ENCODE measurements at regions not wholly inside any gene's neighbourhood (a gene's known extent, or its start where the extent isn't known, plus 50 kb on each side); places are given as distances from the start of the nearest gene placed in this dataset.
"Not testable (repeated sequence)": the region's sequence is repeated elsewhere in the genome, so short reads cannot be mapped to it uniquely, and the experiment has no call there.

DNA sequence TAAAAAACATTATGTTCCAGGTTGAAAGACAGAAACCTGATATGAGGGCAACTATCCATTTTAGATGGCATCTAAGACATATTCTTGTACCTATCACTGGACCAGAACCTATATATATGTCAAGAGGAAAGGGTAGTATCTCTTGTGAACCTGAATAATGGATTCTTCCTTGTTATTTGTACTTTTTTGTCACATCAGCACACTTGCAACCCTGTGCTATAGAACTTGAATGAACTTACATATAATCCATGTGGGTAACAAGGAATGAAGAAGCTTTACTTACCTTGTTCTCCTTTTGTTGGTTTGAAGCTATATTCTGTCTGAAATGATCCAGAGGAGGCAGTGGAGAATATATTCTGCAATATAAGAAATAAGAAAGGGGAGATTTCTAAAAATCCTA lies 483.7 kb upstream of the ATXN8OS start:
- Histone ChIP-seq H3K27me3 (no peaks in the 10 kb centered on the region), H3K4me1 (ENCODE audit: low read depth) (no peaks in the 10 kb centered on the region), H3K9me3 (ENCODE audit: low read depth) (no peaks in the 10 kb centered on the region), H3K4me3 (no peak overlapping the region), H3K36me3 (no peaks in the 10 kb centered on the region), H3K27ac (no peak overlapping the region)
- TF ChIP-seq, protein P1, sequence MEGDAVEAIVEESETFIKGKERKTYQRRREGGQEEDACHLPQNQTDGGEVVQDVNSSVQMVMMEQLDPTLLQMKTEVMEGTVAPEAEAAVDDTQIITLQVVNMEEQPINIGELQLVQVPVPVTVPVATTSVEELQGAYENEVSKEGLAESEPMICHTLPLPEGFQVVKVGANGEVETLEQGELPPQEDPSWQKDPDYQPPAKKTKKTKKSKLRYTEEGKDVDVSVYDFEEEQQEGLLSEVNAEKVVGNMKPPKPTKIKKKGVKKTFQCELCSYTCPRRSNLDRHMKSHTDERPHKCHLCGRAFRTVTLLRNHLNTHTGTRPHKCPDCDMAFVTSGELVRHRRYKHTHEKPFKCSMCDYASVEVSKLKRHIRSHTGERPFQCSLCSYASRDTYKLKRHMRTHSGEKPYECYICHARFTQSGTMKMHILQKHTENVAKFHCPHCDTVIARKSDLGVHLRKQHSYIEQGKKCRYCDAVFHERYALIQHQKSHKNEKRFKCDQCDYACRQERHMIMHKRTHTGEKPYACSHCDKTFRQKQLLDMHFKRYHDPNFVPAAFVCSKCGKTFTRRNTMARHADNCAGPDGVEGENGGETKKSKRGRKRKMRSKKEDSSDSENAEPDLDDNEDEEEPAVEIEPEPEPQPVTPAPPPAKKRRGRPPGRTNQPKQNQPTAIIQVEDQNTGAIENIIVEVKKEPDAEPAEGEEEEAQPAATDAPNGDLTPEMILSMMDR (IDR thresholded peaks at IDR 0.05; ENCODE audit: low read depth, low read length): no peak
- DNase-seq (ENCODE audit: low read depth in 1 of 2, low spot score in 1 of 2): no peak

DNA sequence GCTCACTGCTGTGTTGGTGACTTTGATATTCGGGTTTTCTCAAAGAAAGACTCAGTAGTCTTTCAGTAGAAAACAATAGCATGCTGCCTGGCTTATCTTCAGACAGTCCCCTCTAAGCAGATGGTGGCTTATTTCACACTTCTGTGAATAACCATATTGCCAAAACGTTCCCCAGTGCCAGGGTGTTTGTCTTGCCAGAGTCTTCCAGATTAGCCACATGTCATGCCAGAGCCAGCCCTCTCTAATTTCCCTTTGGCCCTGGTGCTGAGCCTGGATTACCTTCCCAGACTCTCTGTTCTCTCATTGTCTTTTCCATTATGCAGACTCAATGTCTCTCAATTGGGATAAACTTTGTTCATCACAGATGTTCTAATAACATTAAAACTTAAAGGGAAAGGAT lies 488.0 kb upstream of the ATXN8OS start:
- TF ChIP-seq, protein P1 (IDR thresholded peaks at IDR 0.05; ENCODE audit: low read depth, low read length): no peak
- H3K9me3 ChIP-seq (ENCODE audit: low read depth): no peaks in the 10 kb centered on the region
- H3K4me1 ChIP-seq (ENCODE audit: low read depth): no peaks in the 10 kb centered on the region
- H3K27me3 ChIP-seq: no peaks in the 10 kb centered on the region
- H3K27ac ChIP-seq: no peak overlapping the region
- no peak for DNase-seq (ENCODE audit: low read depth in 1 of 2, low spot score in 1 of 2)
- H3K36me3 ChIP-seq: no peaks in the 10 kb centered on the region
- no peak overlapping the region for H3K4me3 ChIP-seq

DNA sequence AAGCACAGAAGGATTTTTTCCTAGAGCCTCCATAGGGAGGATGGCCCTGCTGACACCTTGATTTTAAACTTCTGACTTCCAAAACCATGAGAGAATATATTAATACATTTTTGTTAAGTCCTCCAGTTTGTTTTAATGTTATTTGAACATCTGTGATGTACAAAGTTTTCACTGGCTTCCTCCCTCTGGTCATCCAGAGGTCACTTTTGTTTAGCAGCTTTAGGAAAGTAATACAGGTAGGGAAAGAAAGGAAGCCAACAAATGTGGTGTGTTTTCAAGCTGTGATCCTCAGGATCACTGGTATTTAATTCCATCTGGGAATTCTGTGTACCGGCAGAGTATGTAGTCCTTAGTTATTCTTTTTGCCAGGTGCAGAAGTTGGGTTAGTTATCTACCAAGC lies 488.8 kb upstream of the ATXN8OS start:
- DNase-seq (ENCODE audit: low read depth in 1 of 2, low spot score in 1 of 2): no peak
- no peaks in the 10 kb centered on the region for H3K36me3 ChIP-seq
- H3K9me3 ChIP-seq (ENCODE audit: low read depth): no peaks in the 10 kb centered on the region
- H3K27me3 ChIP-seq: no peaks in the 10 kb centered on the region
- TF ChIP-seq, protein P1 (IDR thresholded peaks at IDR 0.05; ENCODE audit: low read depth, low read length): no peak
- H3K4me1 ChIP-seq (ENCODE audit: low read depth): no peaks in the 10 kb centered on the region
- no peak overlapping the region for H3K4me3 ChIP-seq
- H3K27ac ChIP-seq: no peak overlapping the region

DNA sequence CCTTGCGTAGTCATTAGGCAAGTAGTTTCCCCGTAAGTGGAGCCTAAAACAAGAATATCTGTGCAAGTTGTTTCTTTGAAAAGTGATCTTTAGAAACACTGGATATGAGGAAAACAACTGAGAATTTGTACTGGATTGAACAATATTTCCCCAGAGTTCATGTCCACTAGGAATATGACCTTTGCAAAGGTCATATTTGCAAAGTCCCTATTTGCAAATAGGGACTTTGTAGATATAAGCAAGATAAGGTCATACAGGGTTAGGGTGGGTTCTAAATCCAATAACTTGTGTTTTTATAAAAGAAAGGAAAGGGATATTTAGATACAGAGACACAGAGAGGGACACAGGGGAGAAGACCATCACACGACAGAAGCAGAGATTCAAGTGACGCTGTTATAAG lies 489.2 kb upstream of the ATXN8OS start:
- Histone ChIP-seq H3K27me3 (no peaks in the 10 kb centered on the region), H3K36me3 (no peaks in the 10 kb centered on the region)

DNA sequence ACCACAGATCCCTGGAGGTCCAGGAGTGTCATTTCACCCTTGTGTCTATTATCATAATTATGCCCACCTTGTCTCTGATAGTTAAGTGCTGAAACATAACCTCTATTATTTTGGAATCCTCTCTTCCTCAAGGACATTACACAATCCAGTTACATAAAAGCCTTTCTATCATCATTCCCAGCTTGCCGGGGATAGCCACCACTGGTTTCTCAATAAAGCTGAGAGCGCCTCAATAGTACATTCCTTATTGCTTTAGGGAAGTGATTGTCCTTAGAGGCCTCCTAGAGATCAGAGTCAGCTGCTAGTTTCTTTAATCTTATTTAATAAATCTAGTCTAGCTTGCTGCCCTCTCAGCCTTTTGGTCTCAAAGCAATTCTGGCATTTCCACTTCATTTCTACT lies 490.0 kb upstream of the ATXN8OS start:
- Histone ChIP-seq H3K4me1 (ENCODE audit: low read depth) (no peaks in the 10 kb centered on the region), H3K36me3 (no peaks in the 10 kb centered on the region), H3K4me3 (no peak overlapping the region), H3K27ac (no peak overlapping the region), H3K27me3 (no peaks in the 10 kb centered on the region), H3K9me3 (ENCODE audit: low read depth) (no peaks in the 10 kb centered on the region)
- TF ChIP-seq, protein P1 (IDR thresholded peaks at IDR 0.05; ENCODE audit: low read depth, low read length): no peak
- DNase-seq (ENCODE audit: low read depth in 1 of 2, low spot score in 1 of 2): no peak

More for the DNA sequence above, 489.2 kb upstream of the ATXN8OS start:
- TF ChIP-seq, protein P1 (IDR thresholded peaks at IDR 0.05; ENCODE audit: low read depth, low read length): no peak
- Histone ChIP-seq H3K9me3 (ENCODE audit: low read depth) (no peaks in the 10 kb centered on the region), H3K4me3 (no peak overlapping the region), H3K27ac (no peak overlapping the region), H3K4me1 (ENCODE audit: low read depth) (no peaks in the 10 kb centered on the region)
- no peak for DNase-seq (ENCODE audit: low read depth in 1 of 2, low spot score in 1 of 2)

DNA sequence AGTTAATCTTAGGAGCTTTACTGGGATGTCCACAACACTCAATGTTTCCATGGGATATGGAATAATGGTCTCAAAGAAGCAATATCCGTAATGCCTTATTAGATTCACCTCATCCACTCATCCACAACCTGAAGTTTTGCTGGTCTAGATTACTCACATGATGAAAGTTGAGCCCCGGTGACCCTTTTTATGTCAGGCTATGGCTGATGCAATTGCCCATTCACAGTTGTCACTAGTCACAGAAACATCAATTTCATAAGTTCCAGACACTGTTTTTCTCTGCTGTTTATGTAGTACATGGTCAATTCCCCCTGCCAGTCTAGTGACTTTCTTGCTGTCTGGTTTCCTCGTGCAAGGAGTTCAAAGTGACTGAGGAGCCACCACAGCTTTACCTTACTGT lies 491.2 kb upstream of the ATXN8OS start:
- H3K27ac ChIP-seq: no peak overlapping the region
- no peaks in the 10 kb centered on the region for H3K4me1 ChIP-seq (ENCODE audit: low read depth)
- TF ChIP-seq, protein P1 (IDR thresholded peaks at IDR 0.05; ENCODE audit: low read depth, low read length): no peak
- no peaks in the 10 kb centered on the region for H3K9me3 ChIP-seq (ENCODE audit: low read depth)
- no peak overlapping the region for H3K4me3 ChIP-seq
- DNase-seq (ENCODE audit: low read depth in 1 of 2, low spot score in 1 of 2): no peak
- H3K36me3 ChIP-seq: no peaks in the 10 kb centered on the region
- no peaks in the 10 kb centered on the region for H3K27me3 ChIP-seq

DNA sequence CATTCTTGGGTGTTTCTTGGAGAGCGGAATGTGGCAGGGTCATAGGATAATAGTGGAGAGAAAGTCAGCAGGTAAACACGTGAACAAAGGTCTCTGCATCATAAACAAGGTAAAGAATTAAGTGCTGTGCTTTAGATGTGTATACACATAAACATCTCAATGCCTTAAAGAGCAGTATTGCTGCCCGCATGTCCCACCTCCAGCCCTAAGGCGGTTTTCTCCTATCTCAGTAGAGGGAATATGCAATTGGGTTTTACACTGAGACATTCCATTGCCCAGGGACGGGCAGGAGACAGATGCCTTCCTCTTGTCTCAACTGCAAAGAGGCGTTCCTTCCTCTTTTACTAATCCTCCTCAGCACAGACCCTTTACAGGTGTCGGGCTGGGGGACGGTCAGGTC lies 492.6 kb upstream of the ATXN8OS start:
- H3K9me3 ChIP-seq (ENCODE audit: low read depth); H3K27me3 ChIP-seq: not testable (repeated sequence)

More for the DNA sequence above, 492.6 kb upstream of the ATXN8OS start:
- H3K36me3 ChIP-seq; H3K27ac ChIP-seq; H3K4me3 ChIP-seq; H3K4me1 ChIP-seq (ENCODE audit: low read depth); DNase-seq (ENCODE audit: low read depth in 1 of 2, low spot score in 1 of 2): not testable (repeated sequence)
